ENCODE measurements at regions not wholly inside any gene's neighbourhood (a gene's known extent, or its start where the extent isn't known, plus 50 kb on each side); places are given as distances from the start of the nearest gene placed in this dataset.

DNA sequence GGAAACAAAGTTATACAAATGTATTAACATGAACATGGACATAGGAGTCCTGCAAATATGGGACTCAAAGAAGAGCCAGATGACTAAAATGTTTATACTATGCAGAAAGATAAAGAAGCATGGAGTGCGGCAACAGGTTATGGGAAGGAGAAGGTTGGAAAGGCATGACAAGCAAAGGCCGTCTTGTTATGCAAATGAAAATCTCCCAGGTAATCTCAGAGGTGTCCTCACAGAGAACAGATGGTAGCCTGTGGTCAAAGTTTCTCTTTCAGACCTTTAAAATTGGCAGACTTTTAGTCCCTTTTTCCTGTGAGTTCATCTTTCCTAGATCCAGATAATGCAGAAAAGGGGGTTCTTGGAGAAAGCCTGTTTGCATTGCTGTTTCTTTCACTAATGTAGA lies 116.4 kb upstream of the BEND4 start:
- Histone ChIP-seq H3K4me3 (no peak overlapping the region), H2AFZ (no peak overlapping the region), H3K4me2 (no peak overlapping the region), H3K9me3 (ENCODE audit: insufficient read depth, low read depth) (no peaks in the 10 kb centered on the region), H3K79me2 (ENCODE audit: low read depth) (no peaks in the 10 kb centered on the region), H3K27ac (no peak overlapping the region), H4K20me1 (ENCODE audit: insufficient read depth) (no peaks in the 10 kb centered on the region), H3F3A (ENCODE audit: insufficient read depth, low read depth) (no peaks in the 10 kb centered on the region), H3K4me1 (replicated peaks; ENCODE audit: insufficient read depth) (no peaks in the 10 kb centered on the region), H3K36me3 (ENCODE audit: low read depth) (no peaks in the 10 kb centered on the region), H3K9me2 (ENCODE audit: insufficient read depth) (no peaks in the 10 kb centered on the region), H3K27me3 (ENCODE audit: insufficient read depth, low read depth) (peaks cover 21% of the 10 kb centered on the region)
- TF ChIP-seq, protein P1, sequence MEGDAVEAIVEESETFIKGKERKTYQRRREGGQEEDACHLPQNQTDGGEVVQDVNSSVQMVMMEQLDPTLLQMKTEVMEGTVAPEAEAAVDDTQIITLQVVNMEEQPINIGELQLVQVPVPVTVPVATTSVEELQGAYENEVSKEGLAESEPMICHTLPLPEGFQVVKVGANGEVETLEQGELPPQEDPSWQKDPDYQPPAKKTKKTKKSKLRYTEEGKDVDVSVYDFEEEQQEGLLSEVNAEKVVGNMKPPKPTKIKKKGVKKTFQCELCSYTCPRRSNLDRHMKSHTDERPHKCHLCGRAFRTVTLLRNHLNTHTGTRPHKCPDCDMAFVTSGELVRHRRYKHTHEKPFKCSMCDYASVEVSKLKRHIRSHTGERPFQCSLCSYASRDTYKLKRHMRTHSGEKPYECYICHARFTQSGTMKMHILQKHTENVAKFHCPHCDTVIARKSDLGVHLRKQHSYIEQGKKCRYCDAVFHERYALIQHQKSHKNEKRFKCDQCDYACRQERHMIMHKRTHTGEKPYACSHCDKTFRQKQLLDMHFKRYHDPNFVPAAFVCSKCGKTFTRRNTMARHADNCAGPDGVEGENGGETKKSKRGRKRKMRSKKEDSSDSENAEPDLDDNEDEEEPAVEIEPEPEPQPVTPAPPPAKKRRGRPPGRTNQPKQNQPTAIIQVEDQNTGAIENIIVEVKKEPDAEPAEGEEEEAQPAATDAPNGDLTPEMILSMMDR (conservative IDR thresholded peaks at IDR 0.05): no peak
- no peak for TF ChIP-seq EZH2 (IDR thresholded peaks at IDR 0.05; ENCODE audit: low read depth)
- BruUV-seq (replicated peaks): no TSS peak
- ChIA-PET CTCF (no interaction called here), POLR2A (ENCODE audit: unreplicated experiment) (no interaction called here)
- intact Hi-C loops (cut with micrococcal nuclease; ENCODE audit: unreplicated experiment): no loop called here
- no peak for DNase-seq

DNA sequence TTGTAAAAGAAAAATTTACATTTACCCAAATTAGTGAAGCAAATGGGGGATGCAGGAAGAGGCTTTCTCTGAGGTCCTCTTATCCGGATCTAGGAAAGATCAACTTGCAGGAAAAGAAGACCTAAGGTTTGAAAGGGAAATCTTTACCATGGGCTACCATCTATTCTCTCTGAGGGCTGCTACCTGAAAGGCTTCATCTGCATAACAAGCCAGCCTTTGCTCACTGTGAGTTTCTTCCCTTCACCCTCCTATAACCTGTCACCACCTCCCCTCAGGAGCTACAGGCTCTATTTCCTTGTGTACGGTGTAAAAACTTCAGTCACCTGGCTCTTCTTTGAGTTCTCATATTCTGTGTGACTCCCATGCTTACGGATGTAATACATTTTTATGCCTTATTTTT lies 118.6 kb upstream of the BEND4 start:
- Histone ChIP-seq H3K36me3 (ENCODE audit: low read depth) (no peaks in the 10 kb centered on the region), H3K27ac (no peak overlapping the region), H3K4me3 (no peak overlapping the region), H3K9me3 (ENCODE audit: insufficient read depth, low read depth) (no peaks in the 10 kb centered on the region), H3K4me1 (replicated peaks; ENCODE audit: insufficient read depth) (no peaks in the 10 kb centered on the region), H3K4me2 (no peak overlapping the region), H3F3A (ENCODE audit: insufficient read depth, low read depth) (no peaks in the 10 kb centered on the region), H3K79me2 (ENCODE audit: low read depth) (no peaks in the 10 kb centered on the region), H3K9me2 (ENCODE audit: insufficient read depth) (no peaks in the 10 kb centered on the region), H3K27me3 (ENCODE audit: insufficient read depth, low read depth) (peaks cover 16% of the 10 kb centered on the region), H2AFZ (no peak overlapping the region), H4K20me1 (ENCODE audit: insufficient read depth) (no peaks in the 10 kb centered on the region)
- no TSS peak for BruUV-seq (replicated peaks)
- ChIA-PET POLR2A (ENCODE audit: unreplicated experiment) (no interaction called here), CTCF (no interaction called here)
- intact Hi-C loops (cut with micrococcal nuclease; ENCODE audit: unreplicated experiment): no loop called here
- DNase-seq: no peak
- TF ChIP-seq EZH2 (IDR thresholded peaks at IDR 0.05; ENCODE audit: low read depth): no peak
- TF ChIP-seq, protein P1 (conservative IDR thresholded peaks at IDR 0.05): no peak

DNA sequence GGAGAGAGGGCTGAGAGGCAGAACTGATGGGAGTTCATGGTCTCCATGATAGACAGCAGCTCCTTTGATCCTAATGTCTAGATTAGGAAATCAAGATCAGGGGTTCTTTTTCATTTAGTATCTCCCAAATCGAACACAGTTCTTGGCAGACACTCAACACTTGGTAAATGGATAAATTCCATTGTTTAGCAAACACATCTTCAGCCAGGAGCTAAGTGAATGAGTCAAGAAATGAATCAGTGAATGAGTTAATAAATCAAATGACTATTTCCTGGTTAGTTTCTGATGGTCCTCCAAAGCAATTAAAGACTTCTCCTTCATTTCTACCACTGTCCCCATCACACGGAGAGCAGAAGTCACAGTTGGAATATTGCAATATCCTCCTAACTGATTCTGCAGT lies 120.0 kb upstream of the SHISA3 start:
- no peaks in the 10 kb centered on the region for H3K79me2 ChIP-seq (ENCODE audit: low read depth)
- no TSS peak for BruUV-seq (replicated peaks)
- peaks cover 11% of the 10 kb centered on the region for H3K27me3 ChIP-seq (ENCODE audit: insufficient read depth, low read depth)
- H3K27ac ChIP-seq: no peak overlapping the region
- POLR2A ChIA-PET (ENCODE audit: unreplicated experiment): no interaction called here
- H3K9me2 ChIP-seq (ENCODE audit: insufficient read depth): no peaks in the 10 kb centered on the region
- no peak overlapping the region for H3K4me3 ChIP-seq
- no peaks in the 10 kb centered on the region for H3K4me1 ChIP-seq (replicated peaks; ENCODE audit: insufficient read depth)
- intact Hi-C loops (cut with micrococcal nuclease; ENCODE audit: unreplicated experiment): no loop called here
- no peak overlapping the region for H2AFZ ChIP-seq
- no peaks in the 10 kb centered on the region for H3K36me3 ChIP-seq (ENCODE audit: low read depth)
- H3K9me3 ChIP-seq (ENCODE audit: insufficient read depth, low read depth): no peaks in the 10 kb centered on the region
- CTCF ChIA-PET: no interaction called here
- no peaks in the 10 kb centered on the region for H4K20me1 ChIP-seq (ENCODE audit: insufficient read depth)
- no peak overlapping the region for H3K4me2 ChIP-seq
- TF ChIP-seq, protein P1 (conservative IDR thresholded peaks at IDR 0.05): no peak
- no peak for TF ChIP-seq EZH2 (IDR thresholded peaks at IDR 0.05; ENCODE audit: low read depth)
- DNase-seq: no peak
- no peaks in the 10 kb centered on the region for H3F3A ChIP-seq (ENCODE audit: insufficient read depth, low read depth)
